ENCODE measurements at regions not wholly inside any gene's neighbourhood (a gene's known extent, or its start where the extent isn't known, plus 50 kb on each side); places are given as distances from the start of the nearest gene placed in this dataset.

GRCh38 chr5:143987264-143987663, 175.3 kb downstream of the HMHB1 start:
- Histone ChIP-seq H3K4me1 (ENCODE audit: low read depth) (peaks cover 9% of the 10 kb centered on the region), H3K4me3 (no peak overlapping the region), H3K36me3 (ENCODE audit: low read depth) (no peaks in the 10 kb centered on the region), H3K9me3 (no peaks in the 10 kb centered on the region)
- intact Hi-C loops (cut with DNase I, micrococcal nuclease) = no loop called here
- DNase-seq = no peak
- no peak for TF ChIP-seq CTCF (IDR thresholded peaks at IDR 0.05)
- ATAC-seq = no peak

DNA sequence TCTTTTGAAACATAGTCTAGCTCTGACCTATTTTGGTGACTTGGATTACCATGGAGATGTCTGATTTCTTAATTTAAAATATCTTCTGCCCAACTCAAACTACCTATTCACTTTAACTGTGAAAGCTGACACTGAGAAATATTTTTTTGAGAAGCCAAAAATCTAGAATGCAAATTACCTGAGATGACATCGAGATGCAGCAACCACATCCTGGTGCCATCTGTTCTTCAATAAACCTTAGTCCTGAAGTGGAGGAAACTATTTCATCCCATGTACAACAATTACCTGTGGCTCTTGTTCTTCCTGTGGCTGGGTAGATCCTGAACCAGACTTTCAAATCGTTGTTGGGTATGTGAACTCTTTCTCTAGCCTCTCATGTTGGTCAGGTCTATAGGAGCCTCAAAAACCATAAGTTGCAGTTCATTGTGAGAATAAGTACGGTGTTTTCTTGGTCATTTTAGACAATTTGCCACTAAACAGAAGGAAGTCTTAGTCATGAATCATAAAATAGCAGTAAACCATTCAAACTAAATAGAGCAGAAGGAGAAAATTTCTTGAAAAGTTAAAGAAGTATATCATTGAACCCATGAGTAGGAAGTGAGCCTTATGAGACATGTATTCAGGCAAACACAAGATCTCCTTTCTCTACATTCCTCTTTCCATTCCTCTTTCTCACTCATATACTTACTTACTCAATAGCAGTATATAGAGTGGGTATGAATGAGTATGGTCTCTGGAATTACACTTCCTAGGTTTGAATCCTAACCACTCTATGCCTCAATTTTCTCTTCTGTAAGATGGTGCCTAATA, 176.0 kb downstream of the HMHB1 start:
- no peak for TF ChIP-seq CTCF (IDR thresholded peaks at IDR 0.05)

GRCh38 chr5:143992496-143992895, 178.0 kb downstream of the YIPF5 start:
- no peaks in the 10 kb centered on the region for H3K36me3 ChIP-seq (ENCODE audit: low read depth)
- ATAC-seq = no peak
- no peak overlapping the region for H3K4me3 ChIP-seq
- no peak for DNase-seq
- intact Hi-C loops (cut with DNase I, micrococcal nuclease) = no loop called here
- TF ChIP-seq CTCF (IDR thresholded peaks at IDR 0.05) = no peak
- no peaks in the 10 kb centered on the region for H3K4me1 ChIP-seq (ENCODE audit: low read depth)
- no peaks in the 10 kb centered on the region for H3K9me3 ChIP-seq

More for the DNA sequence above, 176.0 kb downstream of the HMHB1 start:
- ATAC-seq (no peak), DNase-seq (no peak)
- intact Hi-C loops (cut with DNase I, micrococcal nuclease) = no loop called here
- Histone ChIP-seq H3K4me3 (no peak overlapping the region), H3K4me1 (ENCODE audit: low read depth) (peaks cover 9% of the 10 kb centered on the region), H3K36me3 (ENCODE audit: low read depth) (no peaks in the 10 kb centered on the region), H3K9me3 (no peaks in the 10 kb centered on the region)

GRCh38 chr5:144002876-144003275, 167.6 kb downstream of the YIPF5 start:
- DNase-seq (no peak), ATAC-seq (no peak)
- intact Hi-C loops (cut with DNase I, micrococcal nuclease) = no loop called here
- Histone ChIP-seq H3K9me3 (no peaks in the 10 kb centered on the region), H3K4me3 (no peak overlapping the region), H3K36me3 (ENCODE audit: low read depth) (no peaks in the 10 kb centered on the region), H3K4me1 (ENCODE audit: low read depth) (no peaks in the 10 kb centered on the region)
- no peak for TF ChIP-seq CTCF (IDR thresholded peaks at IDR 0.05)

- H3K4me3 ChIP-seq = no peak overlapping the region
- TF ChIP-seq CTCF (IDR thresholded peaks at IDR 0.05) = no peak
- H3K4me1 ChIP-seq (ENCODE audit: low read depth) = no peaks in the 10 kb centered on the region
- ATAC-seq (no peak), DNase-seq (no peak)
- H3K9me3 ChIP-seq = no peaks in the 10 kb centered on the region
- intact Hi-C loops (cut with DNase I, micrococcal nuclease) = no loop called here
- H3K36me3 ChIP-seq (ENCODE audit: low read depth) = no peaks in the 10 kb centered on the region
Measured at GRCh38 chr5:144003636-144004035, 166.8 kb downstream of the YIPF5 start.

Data from mucosa of descending colon (tissue), 3 donors.